B cell (primary cell): ENCODE measurements at regions not wholly inside any gene's neighbourhood (a gene's known extent, or its start where the extent isn't known, plus 50 kb on each side); places are given as distances from the start of the nearest gene placed in this dataset.

Experiments
- ATAC-seq: fragments of 200-7000 bp; cut with Tn5 transposase; one replicate; pipeline ENCODE4 v1.10.0; 2021; ENCODE audit warnings: low read depth, mild to moderate bottlenecking, moderate number of reproducible peaks, moderate library complexity
- CTCF ChIA-PET: fragments of 350-600 bp; sonication (Branson Sonifier 250); formaldehyde crosslinking; loops from one replicate; lab custom pipeline; 2021; ENCODE audit warnings: antibody characterized with exemption, inconsistent platforms; lab: Charles Lee
- POLR2A ChIA-PET: fragments of 350-600 bp; sonication (Branson Sonifier 250); formaldehyde crosslinking; loops from one replicate; lab custom pipeline; 2021; ENCODE audit warnings: antibody characterized with exemption; lab: Charles Lee
- DNase-seq: peaks from one replicate; pipeline ENCODE4 v3.0.0; 2013
- H2AFZ ChIP-seq: 2 replicates; pipeline ENCODE4 v1.6.1; 2012; ENCODE audit warnings: mild to moderate bottlenecking, low read depth, low read length; ENCODE audit not compliant: insufficient read depth, poor library complexity, severe bottlenecking
- H3K27ac ChIP-seq, 2 donors: 1 replicate in 1 of 2; 2 replicates in 1 of 2; pipeline ENCODE4 v1.5.1; 2012 to 2013; ENCODE audit warnings: low read length in 2 of 2, mild to moderate bottlenecking in 2 of 2, moderate library complexity in 1 of 2
- H3K27me3 ChIP-seq, 4 experiments: fragments of 200-600 bp in 1 of 4; sonication (generic) in 1 of 4; replicated peaks in 1 of 4; 1 replicate in 2 of 4; 2 replicates in 2 of 4; pipeline versions ENCODE4 v1.6.1 to v1.7.0; 2013 to 2016; ENCODE audit warnings: low read length in 3 of 4, mild to moderate bottlenecking in 2 of 4, mixed read lengths in 1 of 4, moderate library complexity in 1 of 4; ENCODE audit not compliant: insufficient read depth in 4 of 4, control insufficient read depth in 3 of 4; ENCODE audit errors: control extremely low read depth in 1 of 4
- H3K36me3 ChIP-seq, 2 experiments: replicated peaks in 1 of 2; 1 replicate in 1 of 2; 2 replicates in 1 of 2; pipeline versions ENCODE4 v1.6.1 to v1.7.1; 2013; ENCODE audit warnings: low read length in 1 of 2; ENCODE audit not compliant: insufficient read depth in 2 of 2, control insufficient read depth in 1 of 2; ENCODE audit errors: control extremely low read depth in 1 of 2, extremely low read depth in 1 of 2
- H3K4me1 ChIP-seq, 2 donors: fragments of 200-600 bp in 1 of 2; sonication (generic) in 1 of 2; 1 replicate in 1 of 2; 2 replicates in 1 of 2; pipeline versions ENCODE4 v1.5.1 to v1.6.1; 2013 to 2017; ENCODE audit warnings: low read length in 2 of 2; ENCODE audit not compliant: control insufficient read depth in 2 of 2, insufficient read depth in 2 of 2
- H3K4me2 ChIP-seq: replicated peaks from 2 replicates; pipeline ENCODE3; 2012; ENCODE audit warnings: mild to moderate bottlenecking, low read depth, low read length; ENCODE audit not compliant: poor library complexity, severe bottlenecking
- H3K4me3 ChIP-seq, 5 experiments: fragments of 200-600 bp in 1 of 5; sonication (generic) in 1 of 5; 1 replicate in 3 of 5; 2 replicates in 2 of 5; pipeline versions ENCODE4 v1.5.1 to v1.7.0; 2011 to 2016; ENCODE audit warnings: low read length in 4 of 5, mild to moderate bottlenecking in 4 of 5, low read depth in 2 of 5, control low read depth in 1 of 5, moderate library complexity in 1 of 5; ENCODE audit not compliant: insufficient read depth in 1 of 5; ENCODE audit errors: control extremely low read depth in 1 of 5, extremely low read depth in 1 of 5
- H3K79me2 ChIP-seq: fragments of 200-600 bp; sonication (generic); one replicate; pipeline ENCODE4 v1.6.0; 2016; ENCODE audit warnings: low read length; ENCODE audit not compliant: control insufficient read depth, insufficient read depth
- H3K9ac ChIP-seq: fragments of 200-600 bp; sonication (generic); 2 replicates; pipeline ENCODE4 v1.6.1; 2017; ENCODE audit warnings: mild to moderate bottlenecking, low read length, moderate library complexity
- H3K9me3 ChIP-seq, 3 donors: one replicate each; pipeline versions ENCODE4 v1.6.1 to v1.7.1; 2013; ENCODE audit warnings: low read length in 2 of 3; ENCODE audit not compliant: control insufficient read depth in 2 of 3, insufficient read depth in 1 of 3; ENCODE audit errors: control extremely low read depth in 1 of 3
- H4K20me1 ChIP-seq: 2 replicates; pipeline ENCODE4 v1.6.0; 2012; ENCODE audit warnings: mild to moderate bottlenecking, low read length; ENCODE audit not compliant: insufficient read depth, control insufficient read depth, poor library complexity, severe bottlenecking
- H3K27ac Mint-ChIP-seq: one replicate; pipeline ENCODE4 v1.8.0; 2021; ENCODE audit warnings: mixed read lengths
- H3K27me3 Mint-ChIP-seq: one replicate; pipeline ENCODE4 v1.8.0; 2021; ENCODE audit warnings: mixed read lengths
- H3K4me1 Mint-ChIP-seq: one replicate; pipeline ENCODE4 v1.8.0; 2021; ENCODE audit warnings: mixed read lengths
- H3K4me3 Mint-ChIP-seq: one replicate; pipeline ENCODE4 v1.8.0; 2021; ENCODE audit warnings: mixed read lengths
- H3K9me3 Mint-ChIP-seq: one replicate; pipeline ENCODE4 v1.8.0; 2022; ENCODE audit warnings: mixed read lengths; ENCODE audit not compliant: insufficient read depth
- EZH2 ChIP-seq: IDR thresholded peaks from 2 replicates; pipeline ENCODE4 v1.6.1; 2012; ENCODE audit warnings: borderline replicate concordance, low read depth, mild to moderate bottlenecking, moderate library complexity, low read length; ENCODE audit not compliant: insufficient read depth, poor library complexity, severe bottlenecking
- WGBS: methylation state at CpG from one replicate; pipeline ENCODE4 v1.1.5; 2013; ENCODE audit warnings: missing lambda C conversion rate; ENCODE audit not compliant: insufficient coverage; 5-methylcytosine and 5-hydroxymethylcytosine counted together
- intact Hi-C: fragments of 100-400 bp; cut with micrococcal nuclease; formaldehyde crosslinking; loops from one replicate; pipeline ENCODE4 v1.10.0; 2022
- TF ChIP-seq, protein P1 (sequence below): fragments of 200-600 bp; IDR thresholded peaks from one replicate; pipeline ENCODE4 v1.8.0; 2022; ENCODE audit warnings: antibody characterized with exemption, mild to moderate bottlenecking

DNA sequence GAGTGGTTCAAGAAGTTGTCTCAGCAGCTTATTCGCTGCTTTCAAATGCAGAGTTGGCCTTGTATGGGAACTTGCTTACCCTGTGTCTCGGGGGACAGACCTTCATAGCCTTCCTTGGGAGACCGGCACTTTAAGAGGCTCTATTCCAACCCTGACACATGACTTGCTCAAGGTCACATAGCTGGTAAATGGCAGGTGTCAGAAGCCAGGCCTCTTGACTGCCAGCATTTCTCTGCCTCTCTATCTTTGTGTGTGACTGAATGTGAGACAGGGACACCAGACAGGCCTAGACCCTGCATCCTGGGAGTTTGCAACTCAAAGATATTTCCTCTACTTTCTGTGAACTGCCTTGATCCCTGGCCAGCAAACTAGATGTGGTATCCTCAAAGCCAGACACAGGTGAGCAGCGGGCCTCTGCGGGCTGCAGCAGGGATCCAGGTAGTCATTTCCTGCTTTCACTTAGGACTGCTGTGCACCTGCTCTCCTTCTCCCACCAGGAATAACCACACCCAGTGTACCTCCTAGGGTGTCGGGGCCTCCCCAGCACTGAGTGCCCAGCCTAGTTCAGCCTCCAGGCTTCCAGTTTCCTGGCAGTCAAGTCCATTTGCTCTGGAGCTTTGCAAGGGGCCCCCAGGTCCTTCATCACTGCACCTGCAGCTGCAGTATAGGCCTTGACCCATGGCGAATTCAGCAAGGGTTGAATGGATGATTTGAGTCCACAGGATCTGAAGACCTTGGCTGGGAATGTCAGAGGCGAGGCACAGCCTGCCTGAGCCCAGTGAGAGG lies 116.6 kb upstream of the TNRC6C start:
- no peak overlapping the region for H3K4me2 ChIP-seq
- peaks cover 38% of the 10 kb centered on the region for H3K4me1 Mint-ChIP-seq
- intact Hi-C loops: loop anchor here (2.0 kb wide), 1 partner anchor 117 kb away; the partner anchor contains the start of gene TNRC6C
- ATAC-seq (no peak), DNase-seq (no peak)
- no peaks in the 10 kb centered on the region for H3K9me3 Mint-ChIP-seq
- ChIA-PET POLR2A (no interaction called here), CTCF (no interaction called here)
- H3K9ac ChIP-seq: no peak overlapping the region
- no peak overlapping the region for H3K4me3 ChIP-seq
- H3K79me2 ChIP-seq: no peaks in the 10 kb centered on the region
- H3K4me3 Mint-ChIP-seq: no peak overlapping the region
- no peak overlapping the region for H3K27ac ChIP-seq
- H3K27ac Mint-ChIP-seq: no peak overlapping the region
- no peak overlapping the region for H2AFZ ChIP-seq
- no peaks in the 10 kb centered on the region for H4K20me1 ChIP-seq
- peaks cover 56% of the 10 kb centered on the region for H3K27me3 Mint-ChIP-seq
- H3K36me3 ChIP-seq: no peaks in the 10 kb centered on the region
- H3K27me3 ChIP-seq: peaks cover 0 to 68% (median 27%) of the 10 kb centered on the region in 4 experiments
- peaks cover 36 to 55% of the 10 kb centered on the region in 2 donors for H3K4me1 ChIP-seq
- 87% methylated on average over 6 of the region's 8 CpGs for WGBS
- TF ChIP-seq, protein P1, sequence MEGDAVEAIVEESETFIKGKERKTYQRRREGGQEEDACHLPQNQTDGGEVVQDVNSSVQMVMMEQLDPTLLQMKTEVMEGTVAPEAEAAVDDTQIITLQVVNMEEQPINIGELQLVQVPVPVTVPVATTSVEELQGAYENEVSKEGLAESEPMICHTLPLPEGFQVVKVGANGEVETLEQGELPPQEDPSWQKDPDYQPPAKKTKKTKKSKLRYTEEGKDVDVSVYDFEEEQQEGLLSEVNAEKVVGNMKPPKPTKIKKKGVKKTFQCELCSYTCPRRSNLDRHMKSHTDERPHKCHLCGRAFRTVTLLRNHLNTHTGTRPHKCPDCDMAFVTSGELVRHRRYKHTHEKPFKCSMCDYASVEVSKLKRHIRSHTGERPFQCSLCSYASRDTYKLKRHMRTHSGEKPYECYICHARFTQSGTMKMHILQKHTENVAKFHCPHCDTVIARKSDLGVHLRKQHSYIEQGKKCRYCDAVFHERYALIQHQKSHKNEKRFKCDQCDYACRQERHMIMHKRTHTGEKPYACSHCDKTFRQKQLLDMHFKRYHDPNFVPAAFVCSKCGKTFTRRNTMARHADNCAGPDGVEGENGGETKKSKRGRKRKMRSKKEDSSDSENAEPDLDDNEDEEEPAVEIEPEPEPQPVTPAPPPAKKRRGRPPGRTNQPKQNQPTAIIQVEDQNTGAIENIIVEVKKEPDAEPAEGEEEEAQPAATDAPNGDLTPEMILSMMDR: no peak
- TF ChIP-seq EZH2: no peak
- H3K9me3 ChIP-seq: peaks cover 0 to 19% (median 0%) of the 10 kb centered on the region in 3 donors

DNA sequence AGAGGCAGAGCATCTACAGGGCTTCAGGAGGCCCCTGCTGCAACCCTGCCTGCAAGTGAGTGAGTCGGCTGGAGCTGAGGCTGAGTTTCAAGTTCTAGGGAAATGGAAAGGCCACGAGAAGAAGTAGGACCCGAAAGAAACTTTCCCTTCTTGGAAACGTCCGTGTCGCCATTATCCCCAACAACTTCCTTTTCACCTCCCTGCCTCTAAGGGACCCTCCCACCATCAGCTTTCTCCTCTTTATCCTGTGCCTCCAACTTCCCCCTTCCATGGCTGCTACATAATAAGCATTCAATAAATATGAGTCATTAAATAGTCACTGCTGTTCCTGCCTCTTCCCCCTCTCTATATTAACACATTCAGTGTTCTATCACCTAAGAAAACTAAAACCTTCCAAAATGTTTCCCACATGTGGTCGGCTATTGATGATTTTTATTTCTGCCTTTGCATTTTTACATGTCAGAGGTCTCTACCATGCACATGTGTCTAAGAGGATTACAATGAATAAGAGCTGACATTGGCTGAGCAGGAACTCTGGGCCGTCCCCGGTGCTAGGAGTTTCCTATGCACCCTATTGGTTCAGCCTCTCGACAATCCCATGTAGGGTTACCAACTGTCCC lies 115.9 kb upstream of the TNRC6C start:
- CTCF ChIA-PET: no interaction called here
- Mint-ChIP-seq H3K4me3 (no peak overlapping the region), H3K4me1 (peaks cover 45% of the 10 kb centered on the region), H3K9me3 (no peaks in the 10 kb centered on the region), H3K27me3 (peaks cover 50% of the 10 kb centered on the region), H3K27ac (no peak overlapping the region)
- intact Hi-C loops: loop anchor here (1.0 to 2.0 kb wide), 4 partner anchors 27 to 116 kb away; partner anchors contain the start of gene TNRC6C
- Histone ChIP-seq H2AFZ (no peak overlapping the region), H3K27ac (no peak overlapping the region), H3K36me3 (no peaks in the 10 kb centered on the region), H3K9ac (no peak overlapping the region), H3K4me2 (no peak overlapping the region), H3K4me1 (peaks cover 43 to 62% of the 10 kb centered on the region in 2 donors), H3K4me3 (no peak overlapping the region), H4K20me1 (no peaks in the 10 kb centered on the region), H3K27me3 (peaks cover 0 to 71% (median 25%) of the 10 kb centered on the region in 4 experiments), H3K79me2 (no peaks in the 10 kb centered on the region), H3K9me3 (peaks cover 0 to 16% (median 0%) of the 10 kb centered on the region in 3 donors)
- no peak for TF ChIP-seq EZH2
- TF ChIP-seq, protein P1: no peak
- no peak for DNase-seq
- WGBS: 54% methylated on average over 6 of the region's 10 CpGs
- POLR2A ChIA-PET: interaction anchor here (0.6 to 2.5 kb wide), 3 partner anchors 27 to 1721 kb away, joined by 4 to 16 read pairs (median 12); partner anchors contain the start of gene TNRC6C
- ATAC-seq: no peak
